Neural cell (in vitro differentiated cells): ENCODE measurements at regions not wholly inside any gene's neighbourhood (a gene's known extent, or its start where the extent isn't known, plus 50 kb on each side); places are given as distances from the start of the nearest gene placed in this dataset.
"Not testable (repeated sequence)": the region's sequence is repeated elsewhere in the genome, so short reads cannot be mapped to it uniquely, and the experiment has no call there.

Source experiments
- CTCF ChIP-seq: fragments of 450-650 bp; IDR thresholded peaks from 2 replicates; pipeline ENCODE4 v1.5.1; 2014; ENCODE audit warnings: antibody characterized with exemption, mild to moderate bottlenecking, moderate library complexity; ENCODE audit not compliant: poor library complexity, severe bottlenecking
- EP300 ChIP-seq: fragments of 450-650 bp; conservative IDR thresholded peaks from 2 replicates; pipeline ENCODE4 v1.6.1; 2014; ENCODE audit warnings: antibody characterized with exemption, mild to moderate bottlenecking, moderate library complexity; ENCODE audit not compliant: poor library complexity, severe bottlenecking
- MXI1 ChIP-seq: fragments of 450-650 bp; conservative IDR thresholded peaks from 2 replicates; pipeline ENCODE4 v1.6.1; 2014; ENCODE audit warnings: antibody characterized with exemption, mild to moderate bottlenecking; ENCODE audit not compliant: poor library complexity, severe bottlenecking
- POLR2AphosphoS5 ChIP-seq: IDR thresholded peaks from 2 replicates; pipeline ENCODE4 v1.6.1; 2012
- RAD21 ChIP-seq: fragments of 450-650 bp; conservative IDR thresholded peaks from 2 replicates; pipeline ENCODE4 v1.6.1; 2014; ENCODE audit warnings: antibody characterized with exemption, mild to moderate bottlenecking, moderate library complexity
- SMC3 ChIP-seq: fragments of 450-650 bp; conservative IDR thresholded peaks from 2 replicates; pipeline ENCODE4 v1.6.1; 2014; ENCODE audit warnings: antibody characterized with exemption, mild to moderate bottlenecking, moderate library complexity; ENCODE audit not compliant: poor library complexity
- TAF1 ChIP-seq: IDR thresholded peaks from 2 replicates; pipeline ENCODE4 v1.6.1; 2012; ENCODE audit warnings: low read depth

DNA sequence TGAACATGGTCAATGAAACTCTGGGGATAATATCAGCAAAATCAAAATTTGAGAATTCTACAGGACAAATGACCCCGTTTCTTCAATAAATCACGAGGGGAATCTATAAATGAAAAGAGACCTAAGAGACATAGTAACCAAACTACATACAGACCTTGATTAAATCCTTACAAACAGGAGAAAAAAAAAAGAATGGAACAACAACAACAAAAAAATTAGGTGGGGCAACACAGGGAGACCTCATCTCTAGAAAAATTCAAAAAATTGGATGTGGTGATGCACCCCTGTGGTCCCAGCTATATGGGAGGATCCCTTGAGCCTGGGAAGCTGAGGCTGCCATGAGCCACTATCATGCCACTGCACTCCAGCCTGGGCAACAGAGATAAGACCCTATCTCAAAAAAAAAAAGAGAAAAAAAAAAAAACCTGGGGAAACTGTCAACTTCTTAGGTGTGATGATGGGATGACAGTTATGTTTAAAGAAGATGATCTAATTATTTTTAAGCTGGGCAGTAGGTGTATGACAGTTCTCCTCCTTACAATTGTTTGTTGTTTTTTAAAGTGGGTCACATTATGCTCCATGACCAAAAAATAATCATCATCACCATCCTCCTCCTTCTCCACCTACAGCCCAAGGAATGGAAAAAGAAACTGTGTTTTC is 146.4 kb upstream of the EFCAB3 start:
- TF ChIP-seq POLR2AphosphoS5, EP300, CTCF, TAF1, RAD21, MXI1, SMC3: not testable (repeated sequence)
